ENCODE measurements at regions not wholly inside any gene's neighbourhood (a gene's known extent, or its start where the extent isn't known, plus 50 kb on each side); places are given as distances from the start of the nearest gene placed in this dataset.
A peak's percentile ranks its signal among the peaks of the same experiment; 100 is the strongest.

GRCh38 chr5:52692606-52693005 lies 95.1 kb upstream of the ITGA1 start:
- Histone ChIP-seq H3K4me3 (ENCODE audit: low read length) (no peak overlapping the region), H3K9ac (ENCODE audit: extremely low read depth, low read length, poor library complexity, severe bottlenecking) (no peak overlapping the region), H3K36me3 (ENCODE audit: control insufficient read depth, insufficient read depth, low read length) (no peaks in the 10 kb centered on the region), H3K27me3 (ENCODE audit: control insufficient read depth, insufficient read depth, low read length, poor library complexity, severe bottlenecking) (no peaks in the 10 kb centered on the region), H3K4me1 (ENCODE audit: control insufficient read depth, insufficient read depth, low read length) (no peaks in the 10 kb centered on the region), H3K9me3 (ENCODE audit: control insufficient read depth, low read length) (no peaks in the 10 kb centered on the region), H3K27ac (ENCODE audit: low read depth, low read length) (no peak overlapping the region)
- no peak for DNase-seq
- no peaks in the 10 kb centered on the region for H3K9me3 Mint-ChIP-seq
- 76 to 100% methylated on average over 1 of the region's 1 CpG for WGBS, 2 experiments (ENCODE audit: insufficient coverage in 1 of 2, insufficient read length in 1 of 2)
- no peak overlapping the region for H3K4me3 Mint-ChIP-seq
- H3K36me3 Mint-ChIP-seq (ENCODE audit: low read depth) = no peaks in the 10 kb centered on the region
- no peaks in the 10 kb centered on the region for H3K27me3 Mint-ChIP-seq (ENCODE audit: insufficient read depth)
- no peak overlapping the region for H3K27ac Mint-ChIP-seq
- TF ChIP-seq, protein P1, sequence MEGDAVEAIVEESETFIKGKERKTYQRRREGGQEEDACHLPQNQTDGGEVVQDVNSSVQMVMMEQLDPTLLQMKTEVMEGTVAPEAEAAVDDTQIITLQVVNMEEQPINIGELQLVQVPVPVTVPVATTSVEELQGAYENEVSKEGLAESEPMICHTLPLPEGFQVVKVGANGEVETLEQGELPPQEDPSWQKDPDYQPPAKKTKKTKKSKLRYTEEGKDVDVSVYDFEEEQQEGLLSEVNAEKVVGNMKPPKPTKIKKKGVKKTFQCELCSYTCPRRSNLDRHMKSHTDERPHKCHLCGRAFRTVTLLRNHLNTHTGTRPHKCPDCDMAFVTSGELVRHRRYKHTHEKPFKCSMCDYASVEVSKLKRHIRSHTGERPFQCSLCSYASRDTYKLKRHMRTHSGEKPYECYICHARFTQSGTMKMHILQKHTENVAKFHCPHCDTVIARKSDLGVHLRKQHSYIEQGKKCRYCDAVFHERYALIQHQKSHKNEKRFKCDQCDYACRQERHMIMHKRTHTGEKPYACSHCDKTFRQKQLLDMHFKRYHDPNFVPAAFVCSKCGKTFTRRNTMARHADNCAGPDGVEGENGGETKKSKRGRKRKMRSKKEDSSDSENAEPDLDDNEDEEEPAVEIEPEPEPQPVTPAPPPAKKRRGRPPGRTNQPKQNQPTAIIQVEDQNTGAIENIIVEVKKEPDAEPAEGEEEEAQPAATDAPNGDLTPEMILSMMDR (conservative IDR thresholded peaks at IDR 0.05) = no peak
- peaks cover 12% of the 10 kb centered on the region for H3K4me1 Mint-ChIP-seq

- no peaks in the 10 kb centered on the region for H3K9me3 ChIP-seq (ENCODE audit: control insufficient read depth, low read length)
- Mint-ChIP-seq H3K36me3 (ENCODE audit: low read depth) (no peaks in the 10 kb centered on the region), H3K27ac (no peak overlapping the region), H3K9me3 (no peaks in the 10 kb centered on the region), H3K27me3 (ENCODE audit: insufficient read depth) (no peaks in the 10 kb centered on the region), H3K4me1 (peaks cover 12% of the 10 kb centered on the region), H3K4me3 (no peak overlapping the region)
- no peaks in the 10 kb centered on the region for H3K4me1 ChIP-seq (ENCODE audit: control insufficient read depth, insufficient read depth, low read length)
- H3K27me3 ChIP-seq (ENCODE audit: control insufficient read depth, insufficient read depth, low read length, poor library complexity, severe bottlenecking) = no peaks in the 10 kb centered on the region
- no peaks in the 10 kb centered on the region for H3K36me3 ChIP-seq (ENCODE audit: control insufficient read depth, insufficient read depth, low read length)
- DNase-seq = peak; percentile 69
- TF ChIP-seq, protein P1 (conservative IDR thresholded peaks at IDR 0.05) = peak; percentile 79
- no peak overlapping the region for H3K27ac ChIP-seq (ENCODE audit: low read depth, low read length)
- no peak overlapping the region for H3K4me3 ChIP-seq (ENCODE audit: low read length)
- no peak overlapping the region for H3K9ac ChIP-seq (ENCODE audit: extremely low read depth, low read length, poor library complexity, severe bottlenecking)
Measured at GRCh38 chr5:52693280-52693679, 94.4 kb upstream of the ITGA1 start.

DNA sequence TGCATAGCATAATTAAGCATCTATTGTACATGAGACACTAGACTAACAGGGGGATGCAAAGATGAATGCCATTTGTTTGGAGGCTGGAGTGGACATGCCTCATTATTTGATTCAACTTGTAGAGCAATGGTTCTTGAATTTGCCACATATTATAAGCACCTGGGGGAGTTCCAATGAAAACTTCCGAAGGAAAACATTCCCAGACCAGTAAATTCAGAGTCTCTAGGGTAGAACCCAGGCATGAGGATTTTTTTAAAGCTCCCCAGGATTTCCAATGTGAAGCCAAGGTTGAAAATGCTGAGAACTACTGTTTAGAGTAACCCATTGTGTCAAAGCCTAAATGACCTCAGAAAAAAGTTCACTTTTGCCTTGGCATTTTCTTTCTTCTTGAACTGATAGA lies 93.9 kb upstream of the ITGA1 start:
- Histone ChIP-seq H3K36me3 (ENCODE audit: control insufficient read depth, insufficient read depth, low read length) (no peaks in the 10 kb centered on the region), H3K9me3 (ENCODE audit: control insufficient read depth, low read length) (no peaks in the 10 kb centered on the region), H3K9ac (ENCODE audit: extremely low read depth, low read length, poor library complexity, severe bottlenecking) (no peak overlapping the region), H3K4me3 (ENCODE audit: low read length) (no peak overlapping the region), H3K27ac (ENCODE audit: low read depth, low read length) (no peak overlapping the region), H3K4me1 (ENCODE audit: control insufficient read depth, insufficient read depth, low read length) (no peaks in the 10 kb centered on the region), H3K27me3 (ENCODE audit: control insufficient read depth, insufficient read depth, low read length, poor library complexity, severe bottlenecking) (no peaks in the 10 kb centered on the region)
- Mint-ChIP-seq H3K27ac (no peak overlapping the region), H3K9me3 (no peaks in the 10 kb centered on the region), H3K4me1 (peaks cover 12% of the 10 kb centered on the region), H3K27me3 (ENCODE audit: insufficient read depth) (no peaks in the 10 kb centered on the region), H3K4me3 (no peak overlapping the region), H3K36me3 (ENCODE audit: low read depth) (no peaks in the 10 kb centered on the region)
- TF ChIP-seq, protein P1 (conservative IDR thresholded peaks at IDR 0.05) = no peak
- WGBS, 2 experiments (ENCODE audit: insufficient coverage in 1 of 2, insufficient read length in 1 of 2) = 93 to 100% methylated on average over 1 of the region's 1 CpG
- DNase-seq = no peak
